ENCODE measurements at regions not wholly inside any gene's neighbourhood (a gene's known extent, or its start where the extent isn't known, plus 50 kb on each side); places are given as distances from the start of the nearest gene placed in this dataset.

DNA sequence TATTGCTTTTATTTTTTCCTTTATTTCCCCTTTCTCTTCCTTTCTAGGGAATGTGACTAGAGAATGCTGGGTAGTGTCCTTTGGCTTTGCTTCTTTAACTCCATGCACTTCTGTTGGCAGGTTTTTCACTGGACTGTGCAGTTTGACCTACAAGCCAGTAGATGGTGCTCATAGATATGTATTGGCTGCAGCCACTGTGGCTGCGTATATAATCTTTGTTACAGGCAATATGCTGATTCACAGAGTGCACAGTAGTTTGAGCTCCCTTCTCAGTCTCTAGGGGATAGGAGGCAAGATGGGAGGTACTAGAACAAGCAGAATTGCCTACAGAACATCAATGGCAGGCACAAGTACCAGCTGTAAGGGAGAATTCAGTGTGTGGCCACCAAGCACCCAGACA, 503.5 kb downstream of the LRFN5 start:
- no peak for TF ChIP-seq RFX5 (IDR thresholded peaks at IDR 0.05)
- TF ChIP-seq, protein P1, sequence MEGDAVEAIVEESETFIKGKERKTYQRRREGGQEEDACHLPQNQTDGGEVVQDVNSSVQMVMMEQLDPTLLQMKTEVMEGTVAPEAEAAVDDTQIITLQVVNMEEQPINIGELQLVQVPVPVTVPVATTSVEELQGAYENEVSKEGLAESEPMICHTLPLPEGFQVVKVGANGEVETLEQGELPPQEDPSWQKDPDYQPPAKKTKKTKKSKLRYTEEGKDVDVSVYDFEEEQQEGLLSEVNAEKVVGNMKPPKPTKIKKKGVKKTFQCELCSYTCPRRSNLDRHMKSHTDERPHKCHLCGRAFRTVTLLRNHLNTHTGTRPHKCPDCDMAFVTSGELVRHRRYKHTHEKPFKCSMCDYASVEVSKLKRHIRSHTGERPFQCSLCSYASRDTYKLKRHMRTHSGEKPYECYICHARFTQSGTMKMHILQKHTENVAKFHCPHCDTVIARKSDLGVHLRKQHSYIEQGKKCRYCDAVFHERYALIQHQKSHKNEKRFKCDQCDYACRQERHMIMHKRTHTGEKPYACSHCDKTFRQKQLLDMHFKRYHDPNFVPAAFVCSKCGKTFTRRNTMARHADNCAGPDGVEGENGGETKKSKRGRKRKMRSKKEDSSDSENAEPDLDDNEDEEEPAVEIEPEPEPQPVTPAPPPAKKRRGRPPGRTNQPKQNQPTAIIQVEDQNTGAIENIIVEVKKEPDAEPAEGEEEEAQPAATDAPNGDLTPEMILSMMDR (IDR thresholded peaks at IDR 0.05): peak; percentile 39
- no peak for TF ChIP-seq HDAC2 (IDR thresholded peaks at IDR 0.05)
- no peak for TF ChIP-seq CHD2 (IDR thresholded peaks at IDR 0.05; ENCODE audit: low read length, partially characterized antibody)
- TF ChIP-seq, protein P2, sequence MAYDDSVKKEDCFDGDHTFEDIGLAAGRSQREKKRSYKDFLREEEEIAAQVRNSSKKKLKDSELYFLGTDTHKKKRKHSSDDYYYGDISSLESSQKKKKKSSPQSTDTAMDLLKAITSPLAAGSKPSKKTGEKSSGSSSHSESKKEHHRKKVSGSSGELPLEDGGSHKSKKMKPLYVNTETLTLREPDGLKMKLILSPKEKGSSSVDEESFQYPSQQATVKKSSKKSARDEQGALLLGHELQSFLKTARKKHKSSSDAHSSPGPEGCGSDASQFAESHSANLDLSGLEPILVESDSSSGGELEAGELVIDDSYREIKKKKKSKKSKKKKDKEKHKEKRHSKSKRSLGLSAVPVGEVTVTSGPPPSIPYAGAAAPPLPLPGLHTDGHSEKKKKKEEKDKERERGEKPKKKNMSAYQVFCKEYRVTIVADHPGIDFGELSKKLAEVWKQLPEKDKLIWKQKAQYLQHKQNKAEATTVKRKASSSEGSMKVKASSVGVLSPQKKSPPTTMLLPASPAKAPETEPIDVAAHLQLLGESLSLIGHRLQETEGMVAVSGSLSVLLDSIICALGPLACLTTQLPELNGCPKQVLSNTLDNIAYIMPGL (CRISPR knock-in tag; IDR thresholded peaks at IDR 0.05; ENCODE audit: borderline replicate concordance): no peak
- TF ChIP-seq, protein P3, sequence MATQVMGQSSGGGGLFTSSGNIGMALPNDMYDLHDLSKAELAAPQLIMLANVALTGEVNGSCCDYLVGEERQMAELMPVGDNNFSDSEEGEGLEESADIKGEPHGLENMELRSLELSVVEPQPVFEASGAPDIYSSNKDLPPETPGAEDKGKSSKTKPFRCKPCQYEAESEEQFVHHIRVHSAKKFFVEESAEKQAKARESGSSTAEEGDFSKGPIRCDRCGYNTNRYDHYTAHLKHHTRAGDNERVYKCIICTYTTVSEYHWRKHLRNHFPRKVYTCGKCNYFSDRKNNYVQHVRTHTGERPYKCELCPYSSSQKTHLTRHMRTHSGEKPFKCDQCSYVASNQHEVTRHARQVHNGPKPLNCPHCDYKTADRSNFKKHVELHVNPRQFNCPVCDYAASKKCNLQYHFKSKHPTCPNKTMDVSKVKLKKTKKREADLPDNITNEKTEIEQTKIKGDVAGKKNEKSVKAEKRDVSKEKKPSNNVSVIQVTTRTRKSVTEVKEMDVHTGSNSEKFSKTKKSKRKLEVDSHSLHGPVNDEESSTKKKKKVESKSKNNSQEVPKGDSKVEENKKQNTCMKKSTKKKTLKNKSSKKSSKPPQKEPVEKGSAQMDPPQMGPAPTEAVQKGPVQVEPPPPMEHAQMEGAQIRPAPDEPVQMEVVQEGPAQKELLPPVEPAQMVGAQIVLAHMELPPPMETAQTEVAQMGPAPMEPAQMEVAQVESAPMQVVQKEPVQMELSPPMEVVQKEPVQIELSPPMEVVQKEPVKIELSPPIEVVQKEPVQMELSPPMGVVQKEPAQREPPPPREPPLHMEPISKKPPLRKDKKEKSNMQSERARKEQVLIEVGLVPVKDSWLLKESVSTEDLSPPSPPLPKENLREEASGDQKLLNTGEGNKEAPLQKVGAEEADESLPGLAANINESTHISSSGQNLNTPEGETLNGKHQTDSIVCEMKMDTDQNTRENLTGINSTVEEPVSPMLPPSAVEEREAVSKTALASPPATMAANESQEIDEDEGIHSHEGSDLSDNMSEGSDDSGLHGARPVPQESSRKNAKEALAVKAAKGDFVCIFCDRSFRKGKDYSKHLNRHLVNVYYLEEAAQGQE (IDR thresholded peaks at IDR 0.05): no peak
- TF ChIP-seq POLR2A (IDR thresholded peaks at IDR 0.05; ENCODE audit: low read length): no peak
